Calu3 (cell line): ENCODE measurements at regions not wholly inside any gene's neighbourhood (a gene's known extent, or its start where the extent isn't known, plus 50 kb on each side); places are given as distances from the start of the nearest gene placed in this dataset.

Experiments used
- BruUV-seq: library from RNA; stranded (reverse); fragments of 400-500 nt; replicated peaks from 2 replicates; lab custom pipeline; 2021; lab: Mats Ljungman, UMichigan
- CTCF ChIA-PET: fragments of 300-600 bp; sonication (Branson Sonifier 250); formaldehyde crosslinking; loops from one replicate; lab custom pipeline; 2022; ENCODE audit warnings: antibody characterized with exemption; lab: Charles Lee
- DNase-seq: peaks from one replicate; pipeline ENCODE4 v3.0.0; 2022
- H3K27ac Mint-ChIP-seq: one replicate; pipeline ENCODE4 v1.8.0; 2022; ENCODE audit warnings: mixed read lengths; ENCODE audit not compliant: unreplicated experiment
- H3K27me3 Mint-ChIP-seq: one replicate; pipeline ENCODE4 v1.8.0; 2022; ENCODE audit warnings: mixed read lengths; ENCODE audit not compliant: unreplicated experiment
- H3K36me3 Mint-ChIP-seq: one replicate; pipeline ENCODE4 v1.8.0; 2022; ENCODE audit warnings: mild to moderate bottlenecking, moderate library complexity, mixed read lengths; ENCODE audit not compliant: insufficient read depth, unreplicated experiment
- H3K4me1 Mint-ChIP-seq: one replicate; pipeline ENCODE4 v1.8.0; 2022; ENCODE audit warnings: mild to moderate bottlenecking, low read depth, mixed read lengths; ENCODE audit not compliant: unreplicated experiment
- H3K4me3 Mint-ChIP-seq: one replicate; pipeline ENCODE4 v1.8.0; 2022; ENCODE audit warnings: mild to moderate bottlenecking, low read depth, moderate library complexity, mixed read lengths; ENCODE audit not compliant: unreplicated experiment
- H3K9me3 Mint-ChIP-seq: one replicate; pipeline ENCODE4 v1.8.0; 2022; ENCODE audit warnings: low read depth, mixed read lengths; ENCODE audit not compliant: unreplicated experiment
- CTCF ChIP-seq: fragments of 200-600 bp; IDR thresholded peaks from one replicate; pipeline ENCODE4 v1.8.0; 2022; ENCODE audit warnings: antibody characterized with exemption; ENCODE audit not compliant: unreplicated experiment
- intact Hi-C: fragments of 100-400 bp; cut with micrococcal nuclease; formaldehyde crosslinking; loops from one replicate; pipeline ENCODE4 v1.10.0; 2022; ENCODE audit not compliant: unreplicated experiment

- Mint-ChIP-seq H3K27ac (peak overlapping the region; percentile 36), H3K36me3 (peaks cover 12% of the 10 kb centered on the region), H3K27me3 (no peaks in the 10 kb centered on the region), H3K4me3 (peak overlapping the region; percentile 32), H3K9me3 (no peaks in the 10 kb centered on the region), H3K4me1 (peaks cover 71% of the 10 kb centered on the region)
- TF ChIP-seq CTCF: no peak
- DNase-seq: peak; percentile 45
- CTCF ChIA-PET: interaction anchor here (2.0 kb wide), 1 partner anchor 23 kb away, joined by 4 read pairs; no protein-coding TSS in a partner anchor
- BruUV-seq: no TSS peak
- intact Hi-C loops: no loop called here
These were observed 104.1 kb upstream of the FAM20C start for GRCh38 chr7:88095-88926.

GRCh38 chr7:88927-89231 lies 103.5 kb upstream of the FAM20C start:
- no TSS peak for BruUV-seq
- DNase-seq: no peak
- no peak for TF ChIP-seq CTCF
- Mint-ChIP-seq H3K36me3 (peaks cover 12% of the 10 kb centered on the region), H3K27ac (peak overlapping the region; percentile 36), H3K4me1 (peaks cover 75% of the 10 kb centered on the region), H3K9me3 (no peaks in the 10 kb centered on the region), H3K27me3 (no peaks in the 10 kb centered on the region), H3K4me3 (peak overlapping the region; percentile 32)
- CTCF ChIA-PET: interaction anchor here (2.0 kb wide), 1 partner anchor 24 kb away, joined by 4 read pairs; no protein-coding TSS in a partner anchor
- intact Hi-C loops: no loop called here

GRCh38 chr7:89232-90019 lies 102.9 kb upstream of the FAM20C start:
- BruUV-seq: no TSS peak
- Mint-ChIP-seq H3K4me3 (peak overlapping the region; percentile 32), H3K9me3 (no peaks in the 10 kb centered on the region), H3K4me1 (peaks cover 81% of the 10 kb centered on the region), H3K27me3 (no peaks in the 10 kb centered on the region), H3K27ac (peak overlapping the region; percentile 36), H3K36me3 (peaks cover 12% of the 10 kb centered on the region)
- CTCF ChIA-PET: interaction anchor here (0.6 to 1.8 kb wide), 3 partner anchors 17 to 31 kb away, joined by 3 to 4 read pairs (median 4); no protein-coding TSS in a partner anchor
- no peak for TF ChIP-seq CTCF
- intact Hi-C loops: no loop called here
- peak; percentile 84 for DNase-seq

- BruUV-seq: no TSS peak
- Mint-ChIP-seq H3K4me3 (no peak overlapping the region), H3K27ac (no peak overlapping the region), H3K9me3 (no peaks in the 10 kb centered on the region), H3K27me3 (no peaks in the 10 kb centered on the region), H3K36me3 (peaks cover 12% of the 10 kb centered on the region), H3K4me1 (peaks cover 82% of the 10 kb centered on the region)
- intact Hi-C loops: no loop called here
- TF ChIP-seq CTCF: no peak
- CTCF ChIA-PET: interaction anchor here (0.6 to 1.8 kb wide), 3 partner anchors 16 to 30 kb away, joined by 3 to 4 read pairs (median 4); no protein-coding TSS in a partner anchor
- no peak for DNase-seq
These were observed 102.0 kb upstream of the FAM20C start for GRCh38 chr7:90111-91063.
